Neural cell (in vitro differentiated cells): ENCODE measurements at regions not wholly inside any gene's neighbourhood (a gene's known extent, or its start where the extent isn't known, plus 50 kb on each side); places are given as distances from the start of the nearest gene placed in this dataset.

ENCODE experiments used
- EP300 ChIP-seq: fragments of 450-650 bp; conservative IDR thresholded peaks from 2 replicates; pipeline ENCODE4 v1.6.1; 2014; ENCODE audit warnings: antibody characterized with exemption, mild to moderate bottlenecking, moderate library complexity; ENCODE audit not compliant: poor library complexity, severe bottlenecking
- EZH2 ChIP-seq: fragments of 200-600, 300-800 bp; shearing (Covaris generic), sonication (generic); IDR thresholded peaks from 2 replicates; pipeline ENCODE4 v1.6.1; 2014; ENCODE audit warnings: antibody characterized with exemption, low read length, borderline replicate concordance, mild to moderate bottlenecking; ENCODE audit not compliant: insufficient read depth, poor library complexity, severe bottlenecking
- POLR2AphosphoS5 ChIP-seq: IDR thresholded peaks from 2 replicates; pipeline ENCODE4 v1.6.1; 2012
- RAD21 ChIP-seq: fragments of 450-650 bp; conservative IDR thresholded peaks from 2 replicates; pipeline ENCODE4 v1.6.1; 2014; ENCODE audit warnings: antibody characterized with exemption, mild to moderate bottlenecking, moderate library complexity
- SMC3 ChIP-seq: fragments of 450-650 bp; conservative IDR thresholded peaks from 2 replicates; pipeline ENCODE4 v1.6.1; 2014; ENCODE audit warnings: antibody characterized with exemption, mild to moderate bottlenecking, moderate library complexity; ENCODE audit not compliant: poor library complexity
- TAF1 ChIP-seq: IDR thresholded peaks from 2 replicates; pipeline ENCODE4 v1.6.1; 2012; ENCODE audit warnings: low read depth
- TF ChIP-seq, protein P1 (sequence below): fragments of 450-650 bp; IDR thresholded peaks from 2 replicates; pipeline ENCODE4 v1.5.1; 2014; ENCODE audit warnings: antibody characterized with exemption, mild to moderate bottlenecking, moderate library complexity; ENCODE audit not compliant: poor library complexity, severe bottlenecking
- TF ChIP-seq, protein P2 (sequence below): IDR thresholded peaks from 2 replicates; pipeline ENCODE4 v1.6.1; 2012; ENCODE audit warnings: borderline replicate concordance

GRCh38 chr2:18055290-18055689 is 176.8 kb downstream of the KCNS3 start:
- TF ChIP-seq, protein P1, sequence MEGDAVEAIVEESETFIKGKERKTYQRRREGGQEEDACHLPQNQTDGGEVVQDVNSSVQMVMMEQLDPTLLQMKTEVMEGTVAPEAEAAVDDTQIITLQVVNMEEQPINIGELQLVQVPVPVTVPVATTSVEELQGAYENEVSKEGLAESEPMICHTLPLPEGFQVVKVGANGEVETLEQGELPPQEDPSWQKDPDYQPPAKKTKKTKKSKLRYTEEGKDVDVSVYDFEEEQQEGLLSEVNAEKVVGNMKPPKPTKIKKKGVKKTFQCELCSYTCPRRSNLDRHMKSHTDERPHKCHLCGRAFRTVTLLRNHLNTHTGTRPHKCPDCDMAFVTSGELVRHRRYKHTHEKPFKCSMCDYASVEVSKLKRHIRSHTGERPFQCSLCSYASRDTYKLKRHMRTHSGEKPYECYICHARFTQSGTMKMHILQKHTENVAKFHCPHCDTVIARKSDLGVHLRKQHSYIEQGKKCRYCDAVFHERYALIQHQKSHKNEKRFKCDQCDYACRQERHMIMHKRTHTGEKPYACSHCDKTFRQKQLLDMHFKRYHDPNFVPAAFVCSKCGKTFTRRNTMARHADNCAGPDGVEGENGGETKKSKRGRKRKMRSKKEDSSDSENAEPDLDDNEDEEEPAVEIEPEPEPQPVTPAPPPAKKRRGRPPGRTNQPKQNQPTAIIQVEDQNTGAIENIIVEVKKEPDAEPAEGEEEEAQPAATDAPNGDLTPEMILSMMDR, result no peak
- no peak for TF ChIP-seq EP300
- TF ChIP-seq RAD21, result no peak
- no peak for TF ChIP-seq POLR2AphosphoS5
- TF ChIP-seq EZH2, result no peak
- TF ChIP-seq TAF1, result no peak
- no peak for TF ChIP-seq SMC3
- TF ChIP-seq, protein P2, sequence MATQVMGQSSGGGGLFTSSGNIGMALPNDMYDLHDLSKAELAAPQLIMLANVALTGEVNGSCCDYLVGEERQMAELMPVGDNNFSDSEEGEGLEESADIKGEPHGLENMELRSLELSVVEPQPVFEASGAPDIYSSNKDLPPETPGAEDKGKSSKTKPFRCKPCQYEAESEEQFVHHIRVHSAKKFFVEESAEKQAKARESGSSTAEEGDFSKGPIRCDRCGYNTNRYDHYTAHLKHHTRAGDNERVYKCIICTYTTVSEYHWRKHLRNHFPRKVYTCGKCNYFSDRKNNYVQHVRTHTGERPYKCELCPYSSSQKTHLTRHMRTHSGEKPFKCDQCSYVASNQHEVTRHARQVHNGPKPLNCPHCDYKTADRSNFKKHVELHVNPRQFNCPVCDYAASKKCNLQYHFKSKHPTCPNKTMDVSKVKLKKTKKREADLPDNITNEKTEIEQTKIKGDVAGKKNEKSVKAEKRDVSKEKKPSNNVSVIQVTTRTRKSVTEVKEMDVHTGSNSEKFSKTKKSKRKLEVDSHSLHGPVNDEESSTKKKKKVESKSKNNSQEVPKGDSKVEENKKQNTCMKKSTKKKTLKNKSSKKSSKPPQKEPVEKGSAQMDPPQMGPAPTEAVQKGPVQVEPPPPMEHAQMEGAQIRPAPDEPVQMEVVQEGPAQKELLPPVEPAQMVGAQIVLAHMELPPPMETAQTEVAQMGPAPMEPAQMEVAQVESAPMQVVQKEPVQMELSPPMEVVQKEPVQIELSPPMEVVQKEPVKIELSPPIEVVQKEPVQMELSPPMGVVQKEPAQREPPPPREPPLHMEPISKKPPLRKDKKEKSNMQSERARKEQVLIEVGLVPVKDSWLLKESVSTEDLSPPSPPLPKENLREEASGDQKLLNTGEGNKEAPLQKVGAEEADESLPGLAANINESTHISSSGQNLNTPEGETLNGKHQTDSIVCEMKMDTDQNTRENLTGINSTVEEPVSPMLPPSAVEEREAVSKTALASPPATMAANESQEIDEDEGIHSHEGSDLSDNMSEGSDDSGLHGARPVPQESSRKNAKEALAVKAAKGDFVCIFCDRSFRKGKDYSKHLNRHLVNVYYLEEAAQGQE, result no peak
